HFF-Myc (cell line): ENCODE measurements at regions not wholly inside any gene's neighbourhood (a gene's known extent, or its start where the extent isn't known, plus 50 kb on each side); places are given as distances from the start of the nearest gene placed in this dataset.
A peak's percentile ranks its signal among the peaks of the same experiment; 100 is the strongest.

Experiments used
- DNase-seq: peaks from one replicate; pipeline ENCODE4 v3.0.0-alpha.2; 2011; ENCODE audit warnings: low read depth; ENCODE audit errors: extremely low read depth
- H3K4me3 ChIP-seq: replicated peaks from 2 replicates; pipeline ENCODE4 v1.5.1; 2011; ENCODE audit warnings: low read depth, mild to moderate bottlenecking, control low read depth, low read length
- TF ChIP-seq, protein P1 (sequence below): IDR thresholded peaks from 2 replicates; pipeline ENCODE4 v1.5.1; 2012; ENCODE audit warnings: mild to moderate bottlenecking, low read depth, low read length, control low read depth; ENCODE audit errors: missing control alignments

DNA sequence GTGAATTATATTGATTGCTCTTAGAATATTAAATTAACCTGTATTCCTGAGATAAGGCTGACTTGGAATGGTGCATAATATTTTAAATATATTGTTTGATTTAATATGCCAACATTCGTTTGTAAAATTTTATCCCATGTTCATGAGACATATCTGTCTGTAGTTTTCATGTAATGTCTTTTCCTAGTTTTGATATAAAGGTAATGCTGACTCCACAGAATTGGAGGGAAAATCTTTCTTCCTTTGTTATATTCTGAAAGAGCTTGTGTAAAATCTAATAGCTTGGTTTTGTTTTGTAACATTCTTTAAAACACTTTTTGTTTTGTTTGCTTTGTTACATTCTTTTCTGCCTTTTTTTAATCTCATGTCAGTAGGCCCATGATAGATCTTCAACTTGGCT is 657.0 kb downstream of the DNAJB9 start:
- no peak for DNase-seq
- no peak overlapping the region for H3K4me3 ChIP-seq
- TF ChIP-seq, protein P1, sequence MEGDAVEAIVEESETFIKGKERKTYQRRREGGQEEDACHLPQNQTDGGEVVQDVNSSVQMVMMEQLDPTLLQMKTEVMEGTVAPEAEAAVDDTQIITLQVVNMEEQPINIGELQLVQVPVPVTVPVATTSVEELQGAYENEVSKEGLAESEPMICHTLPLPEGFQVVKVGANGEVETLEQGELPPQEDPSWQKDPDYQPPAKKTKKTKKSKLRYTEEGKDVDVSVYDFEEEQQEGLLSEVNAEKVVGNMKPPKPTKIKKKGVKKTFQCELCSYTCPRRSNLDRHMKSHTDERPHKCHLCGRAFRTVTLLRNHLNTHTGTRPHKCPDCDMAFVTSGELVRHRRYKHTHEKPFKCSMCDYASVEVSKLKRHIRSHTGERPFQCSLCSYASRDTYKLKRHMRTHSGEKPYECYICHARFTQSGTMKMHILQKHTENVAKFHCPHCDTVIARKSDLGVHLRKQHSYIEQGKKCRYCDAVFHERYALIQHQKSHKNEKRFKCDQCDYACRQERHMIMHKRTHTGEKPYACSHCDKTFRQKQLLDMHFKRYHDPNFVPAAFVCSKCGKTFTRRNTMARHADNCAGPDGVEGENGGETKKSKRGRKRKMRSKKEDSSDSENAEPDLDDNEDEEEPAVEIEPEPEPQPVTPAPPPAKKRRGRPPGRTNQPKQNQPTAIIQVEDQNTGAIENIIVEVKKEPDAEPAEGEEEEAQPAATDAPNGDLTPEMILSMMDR, result no peak

DNA sequence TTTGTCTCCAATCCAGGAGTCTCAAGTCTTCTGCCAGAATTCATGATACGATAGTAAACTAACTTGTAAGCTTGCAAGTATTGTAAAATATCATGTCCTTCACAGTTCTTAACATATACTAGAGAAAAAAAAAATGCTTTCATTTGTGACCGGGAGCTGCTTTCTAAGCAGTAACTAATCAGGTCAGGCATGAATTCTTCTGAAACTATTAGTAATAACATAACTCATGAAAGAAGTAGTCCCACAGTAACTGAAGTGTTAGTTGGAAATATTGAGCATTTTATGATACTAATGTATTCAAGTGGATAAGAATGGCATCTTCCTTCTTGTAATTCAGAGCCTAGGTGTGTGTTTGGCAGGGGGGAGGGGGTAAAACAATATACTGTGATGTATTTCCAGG is 665.6 kb downstream of the DNAJB9 start:
- TF ChIP-seq, protein P1, result no peak
- no peak for DNase-seq

DNA sequence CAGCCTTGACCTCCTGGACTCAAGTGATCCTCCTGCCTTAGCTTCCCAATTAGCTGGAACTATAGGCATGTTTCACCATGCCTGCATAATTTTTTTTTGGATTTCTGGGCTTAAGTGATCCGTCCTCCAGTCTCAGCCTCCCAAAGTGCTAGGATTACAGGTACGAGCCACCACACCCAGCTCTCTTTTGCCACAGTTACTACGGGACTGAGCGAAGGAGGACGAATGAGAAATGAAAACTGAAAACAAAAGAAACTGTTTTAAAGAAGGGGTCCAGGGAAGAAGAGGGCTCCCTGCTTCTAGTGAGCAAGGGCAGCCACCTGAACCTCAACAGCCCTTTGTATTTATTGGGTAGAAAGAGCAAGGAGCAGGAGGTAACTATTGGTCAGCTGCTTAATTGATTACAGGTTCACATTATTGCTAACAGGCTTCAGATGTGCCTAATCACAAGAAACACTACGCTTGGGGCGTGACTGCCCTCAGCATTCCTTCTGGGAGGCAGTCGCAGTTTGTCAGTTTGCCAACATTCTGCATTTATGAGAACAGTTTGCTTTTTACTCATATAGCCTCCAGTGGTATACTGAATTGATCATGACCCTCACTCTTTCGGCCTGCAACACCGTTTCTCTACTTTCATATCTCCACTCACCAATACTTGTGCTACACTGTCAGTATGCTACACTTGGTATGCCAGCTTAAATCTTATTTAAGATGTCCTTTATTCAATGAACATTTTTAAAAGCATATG is 676.8 kb downstream of the DNAJB9 start:
- DNase-seq, result peak; percentile 78
- TF ChIP-seq, protein P1, result no peak
- no peak overlapping the region for H3K4me3 ChIP-seq

More for the DNA sequence above, 665.6 kb downstream of the DNAJB9 start:
- H3K4me3 ChIP-seq, result no peak overlapping the region

- TF ChIP-seq, protein P1, result no peak
- H3K4me3 ChIP-seq, result no peak overlapping the region
- no peak for DNase-seq
These were observed 687.3 kb downstream of the DNAJB9 start for GRCh38 chr7:109256762-109257560.

DNA sequence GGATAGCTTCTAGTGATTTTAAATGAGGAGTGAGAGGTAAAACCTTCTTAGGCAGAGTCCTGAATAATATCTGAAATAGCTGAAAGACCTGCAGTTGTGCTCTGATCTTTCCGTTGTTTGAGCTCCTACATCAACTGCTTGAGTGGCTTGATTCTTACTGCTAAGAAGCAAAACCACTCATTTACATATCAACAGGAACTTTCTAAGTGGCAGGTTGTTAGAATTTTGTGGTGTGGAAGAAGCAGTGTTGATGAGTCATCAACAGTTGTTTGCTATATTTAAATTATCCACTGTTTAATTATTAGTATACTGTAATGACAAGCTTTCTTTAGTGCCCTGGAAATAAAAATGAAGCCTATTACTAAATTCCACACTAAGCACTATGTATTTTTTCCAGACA is 689.5 kb downstream of the DNAJB9 start:
- TF ChIP-seq, protein P1, result no peak
- no peak for DNase-seq
- H3K4me3 ChIP-seq, result no peak overlapping the region

GRCh38 chr7:109261781-109262180 is 692.1 kb downstream of the DNAJB9 start:
- DNase-seq, result no peak
- H3K4me3 ChIP-seq, result no peak overlapping the region
- TF ChIP-seq, protein P1, result no peak
